ENCODE measurements at regions not wholly inside any gene's neighbourhood (a gene's known extent, or its start where the extent isn't known, plus 50 kb on each side); places are given as distances from the start of the nearest gene placed in this dataset.

DNA sequence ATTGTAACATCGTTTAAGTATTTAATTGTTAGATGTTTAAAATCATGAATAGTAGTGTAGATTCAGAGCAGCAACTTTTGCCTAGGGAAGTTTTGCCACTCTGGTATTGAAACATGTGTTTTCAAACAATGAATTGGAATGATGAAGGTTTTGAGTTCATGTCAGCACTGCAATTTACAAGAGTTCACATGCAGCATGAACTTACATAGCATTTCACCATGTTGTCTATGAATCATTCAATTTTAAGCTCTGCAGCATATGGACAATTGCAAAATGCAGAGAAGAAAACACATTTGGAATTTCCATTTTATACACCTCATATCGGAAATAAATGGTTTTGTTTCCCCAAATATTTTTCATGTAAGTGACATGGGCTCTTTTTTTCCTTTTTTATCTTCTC lies 170.7 kb upstream of the CDKN3 start:
- H3K27me3 ChIP-seq (replicated peaks in 1 of 4; ENCODE audit: control insufficient read depth in 3 of 4, extremely low read depth in 1 of 4, insufficient read depth in 3 of 4, low read length in 3 of 4) = peaks cover 4 to 9% (median 7%) of the 10 kb centered on the region in 4 experiments
- no peak overlapping the region for H4K8ac ChIP-seq (ENCODE audit: extremely low read depth, insufficient read depth, low read length)
- WGBS, 2 experiments (ENCODE audit: extremely low coverage in 1 of 2, insufficient coverage in 1 of 2, insufficient read length in 1 of 2, insufficient replicate concordance in 2 of 2, low coverage in 1 of 2, low lambda C conversion rate in 2 of 2, missing lambda C conversion rate in 1 of 2) = 87% methylated on average over 2 of the region's 2 CpGs; no CpG with 5 or more reads in 1 of the 2 experiments
- H3K4me2 ChIP-seq (ENCODE audit: insufficient read depth in 1 of 2, low read depth in 2 of 2, low read length in 2 of 2) = no peak overlapping the region
- H3K9me3 ChIP-seq (ENCODE audit: insufficient read depth in 2 of 2, low read depth in 1 of 2, low read length in 1 of 2) = no peaks in the 10 kb centered on the region
- no peak overlapping the region for H2AFZ ChIP-seq (ENCODE audit: low read length)
- H4K5ac ChIP-seq (ENCODE audit: insufficient read length, low read depth, low read length) = no peak overlapping the region
- H3K9ac ChIP-seq (replicated peaks in 1 of 4; ENCODE audit: extremely low read depth in 1 of 4, low read depth in 3 of 4, low read length in 3 of 4) = no peak overlapping the region
- H3K36me3 ChIP-seq (ENCODE audit: control insufficient read depth in 2 of 4, insufficient read depth in 4 of 4, low read length in 3 of 4) = no peaks in the 10 kb centered on the region
- POLR2A ChIA-PET (ENCODE audit: partially characterized antibody) = no interaction called here
- no peak overlapping the region for H2BK20ac ChIP-seq (ENCODE audit: low read length)
- H2BK15ac ChIP-seq (ENCODE audit: low read length) = no peak overlapping the region
- no peak overlapping the region for H3K56ac ChIP-seq (replicated peaks; ENCODE audit: insufficient read length, low read depth, low read length)
- H4K91ac ChIP-seq (replicated peaks; ENCODE audit: insufficient read length, low read length) = no peak overlapping the region
- H4K20me1 ChIP-seq (replicated peaks in 1 of 2; ENCODE audit: control insufficient read depth in 1 of 2, insufficient read depth in 2 of 2, low read length in 2 of 2) = no peaks in the 10 kb centered on the region
- H2BK12ac ChIP-seq (ENCODE audit: low read depth, low read length) = no peak overlapping the region
- H3K79me1 ChIP-seq (ENCODE audit: low read depth, low read length) = no peaks in the 10 kb centered on the region
- H3K79me2 ChIP-seq (ENCODE audit: control insufficient read depth in 1 of 2, insufficient read depth in 2 of 2, low read length in 2 of 2) = no peaks in the 10 kb centered on the region
- H2AK5ac ChIP-seq (ENCODE audit: low read depth, low read length) = no peak overlapping the region
- H3K18ac ChIP-seq (ENCODE audit: extremely low read depth, low read length) = no peak overlapping the region
- no peak overlapping the region for H3K4me3 ChIP-seq (ENCODE audit: extremely low read depth in 1 of 4, insufficient read depth in 2 of 4, low read depth in 3 of 4, low read length in 4 of 4)
- no peaks in the 10 kb centered on the region for H3K23me2 ChIP-seq (ENCODE audit: low read depth, low read length)
- H3K27ac ChIP-seq (ENCODE audit: low read depth, low read length) = no peak overlapping the region
- CTCF ChIA-PET (ENCODE audit: partially characterized antibody) = no interaction called here
- H2BK120ac ChIP-seq (replicated peaks; ENCODE audit: low read depth, low read length) = no peak overlapping the region
- DNase-seq (ENCODE audit: low read depth in 1 of 2, low spot score in 2 of 2) (no peak), FAIRE-seq (no peak)
- no peak overlapping the region for H2BK5ac ChIP-seq (ENCODE audit: low read depth, low read length)
- H3K4me1 ChIP-seq (replicated peaks in 1 of 4; ENCODE audit: control insufficient read depth in 3 of 4, insufficient read depth in 4 of 4, low read length in 3 of 4) = peaks cover 0 to 6% (median 3%) of the 10 kb centered on the region in 4 experiments; a peak in 4 of 7 replicates
- no peak overlapping the region for H3K14ac ChIP-seq (ENCODE audit: insufficient read length)
- no peak overlapping the region for H3K23ac ChIP-seq (ENCODE audit: insufficient read length)
- no peak overlapping the region for H3K4ac ChIP-seq (replicated peaks; ENCODE audit: insufficient read length, low read depth, low read length)
- no peak for TF ChIP-seq POU5F1 (IDR thresholded peaks at IDR 0.05; ENCODE audit: low read depth, low read length)
- TF ChIP-seq RAD21 (IDR thresholded peaks at IDR 0.05 in 1 of 2, conservative IDR thresholded peaks at IDR 0.05 in 1 of 2; ENCODE audit: low read depth in 2 of 2, low read length in 2 of 2) = no peak
- TF ChIP-seq CBX5 (IDR thresholded peaks at IDR 0.05; ENCODE audit: low read depth, low read length) = no peak
- no peak for TF ChIP-seq ZNF274 (IDR thresholded peaks at IDR 0.05; ENCODE audit: borderline replicate concordance, extremely low read depth, low read length)
- TF ChIP-seq, protein P1, sequence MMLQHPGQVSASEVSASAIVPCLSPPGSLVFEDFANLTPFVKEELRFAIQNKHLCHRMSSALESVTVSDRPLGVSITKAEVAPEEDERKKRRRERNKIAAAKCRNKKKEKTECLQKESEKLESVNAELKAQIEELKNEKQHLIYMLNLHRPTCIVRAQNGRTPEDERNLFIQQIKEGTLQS (IDR thresholded peaks at IDR 0.05; ENCODE audit: insufficient read depth, low read depth, low read length) = no peak
- TF ChIP-seq KDM1A (IDR thresholded peaks at IDR 0.05; ENCODE audit: borderline replicate concordance, low read length) = no peak
- no peak for TF ChIP-seq SIRT6 (IDR thresholded peaks at IDR 0.05; ENCODE audit: low read length)
- no peak for TF ChIP-seq BRCA1 (IDR thresholded peaks at IDR 0.05; ENCODE audit: low read depth, low read length)
- no peak for TF ChIP-seq BCL11A (IDR thresholded peaks at IDR 0.05; ENCODE audit: low read depth in 2 of 2, low read length in 2 of 2)
- no peak for TF ChIP-seq RFX5 (IDR thresholded peaks at IDR 0.05; ENCODE audit: borderline replicate concordance, low read depth, low read length)
- no peak for TF ChIP-seq TAF1 (IDR thresholded peaks at IDR 0.05; ENCODE audit: low read depth, low read length)
- TF ChIP-seq SUZ12 (IDR thresholded peaks at IDR 0.05; ENCODE audit: low read length) = no peak
- no peak for TF ChIP-seq KDM5A (IDR thresholded peaks at IDR 0.05; ENCODE audit: low read length)
- no peak for TF ChIP-seq SIX5 (IDR thresholded peaks at IDR 0.05; ENCODE audit: low read depth, low read length)
- TF ChIP-seq CREB1 (IDR thresholded peaks at IDR 0.05) = no peak
- TF ChIP-seq PHF8 (conservative IDR thresholded peaks at IDR 0.05; ENCODE audit: low read depth, low read length) = no peak
